Endothelial cell of umbilical vein (primary cell): ENCODE measurements at regions not wholly inside any gene's neighbourhood (a gene's known extent, or its start where the extent isn't known, plus 50 kb on each side); places are given as distances from the start of the nearest gene placed in this dataset.

Source experiments
- CTCF ChIP-seq, 2 donors: IDR thresholded peaks; 1 replicate in 1 of 2; 2 replicates in 1 of 2; pipeline ENCODE4 v1.5.1; 2011; ENCODE audit warnings: low read length in 2 of 2, mild to moderate bottlenecking in 2 of 2, moderate library complexity in 2 of 2, control low read depth in 1 of 2, inconsistent platforms in 1 of 2, low read depth in 1 of 2; ENCODE audit not compliant: insufficient read depth in 1 of 2; ENCODE audit errors: extremely low read depth in 1 of 2
- EZH2 ChIP-seq: IDR thresholded peaks from 2 replicates; pipeline ENCODE4 v1.6.1; 2012; ENCODE audit warnings: borderline replicate concordance, low read depth, mild to moderate bottlenecking, moderate library complexity, low read length, inconsistent platforms; ENCODE audit not compliant: severe bottlenecking
- JUN ChIP-seq: IDR thresholded peaks from 2 replicates; pipeline ENCODE4 v1.6.1; 2011; ENCODE audit warnings: borderline replicate concordance, low read depth; ENCODE audit not compliant: insufficient read length, insufficient read depth
- MAX ChIP-seq: IDR thresholded peaks from 2 replicates; pipeline ENCODE4 v1.6.1; 2011; ENCODE audit not compliant: insufficient read depth, insufficient read length
- POLR2A ChIP-seq: IDR thresholded peaks from 2 replicates; pipeline ENCODE4 v1.6.1; 2012; ENCODE audit warnings: low read depth, mild to moderate bottlenecking, control low read depth, low read length
- POLR2AphosphoS5 ChIP-seq: IDR thresholded peaks from 2 replicates; pipeline ENCODE4 v1.6.1; 2012; ENCODE audit warnings: low read depth, mild to moderate bottlenecking, control low read depth, low read length, moderate library complexity; ENCODE audit not compliant: insufficient read depth

- TF ChIP-seq CTCF (IDR thresholded peaks at IDR 0.05; ENCODE audit: extremely low read depth in 1 of 2, insufficient read depth in 1 of 2, low read depth in 1 of 2, low read length in 2 of 2) = no peak
- TF ChIP-seq POLR2AphosphoS5 = no peak
- no peak for TF ChIP-seq MAX
- TF ChIP-seq JUN = no peak
- TF ChIP-seq EZH2 = no peak
- no peak for TF ChIP-seq POLR2A
Observed at GRCh38 chr3:161630794-161631193, 134.2 kb downstream of the OTOL1 start.
